ENCODE measurements at regions not wholly inside any gene's neighbourhood (a gene's known extent, or its start where the extent isn't known, plus 50 kb on each side); places are given as distances from the start of the nearest gene placed in this dataset.

- no peak for ATAC-seq
- intact Hi-C loops (cut with DNase I) = no loop called here
- no peak for DNase-seq
Observed at GRCh38 chr14:65916055-65916454, 503.5 kb downstream of the FUT8 start.

DNA sequence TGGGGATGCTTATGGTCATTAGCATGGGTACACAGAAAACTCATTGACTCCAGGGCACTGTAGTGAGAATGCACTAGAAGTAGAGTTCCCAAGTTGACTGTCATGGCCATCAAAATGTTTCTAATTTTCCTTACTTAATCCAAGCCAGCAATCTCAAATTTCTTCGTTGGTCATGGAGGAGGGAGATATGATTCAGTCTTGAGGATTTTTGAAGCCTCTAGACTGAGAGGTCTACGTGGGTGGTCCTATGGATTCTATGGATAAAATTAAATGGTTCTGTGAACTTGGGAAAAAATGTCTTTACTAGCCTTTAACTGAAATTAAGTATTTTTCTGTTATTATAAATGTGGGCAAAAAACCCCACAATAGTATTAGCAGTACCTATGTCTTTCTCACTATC lies 508.5 kb downstream of the FUT8 start:
- intact Hi-C loops (cut with DNase I) = no loop called here
- ATAC-seq (no peak), DNase-seq (no peak)

- DNase-seq (no peak), ATAC-seq (no peak)
- intact Hi-C loops (cut with DNase I) = no loop called here
Observed at GRCh38 chr14:65922142-65922541, 509.6 kb downstream of the FUT8 start.

- no peak for ATAC-seq
- no peak for DNase-seq
- intact Hi-C loops (cut with DNase I) = no loop called here
Observed at GRCh38 chr14:65926504-65926903, 514.0 kb downstream of the FUT8 start.

- intact Hi-C loops (cut with DNase I) = no loop called here
- ATAC-seq = no peak
- DNase-seq = no peak
Observed at GRCh38 chr14:65926935-65927700, 514.6 kb downstream of the FUT8 start.

GRCh38 chr14:65927931-65928356 lies 515.4 kb downstream of the FUT8 start:
- no peak for DNase-seq
- intact Hi-C loops (cut with DNase I) = no loop called here
- ATAC-seq = peak in 1 of 2 donors; percentile 74

DNA sequence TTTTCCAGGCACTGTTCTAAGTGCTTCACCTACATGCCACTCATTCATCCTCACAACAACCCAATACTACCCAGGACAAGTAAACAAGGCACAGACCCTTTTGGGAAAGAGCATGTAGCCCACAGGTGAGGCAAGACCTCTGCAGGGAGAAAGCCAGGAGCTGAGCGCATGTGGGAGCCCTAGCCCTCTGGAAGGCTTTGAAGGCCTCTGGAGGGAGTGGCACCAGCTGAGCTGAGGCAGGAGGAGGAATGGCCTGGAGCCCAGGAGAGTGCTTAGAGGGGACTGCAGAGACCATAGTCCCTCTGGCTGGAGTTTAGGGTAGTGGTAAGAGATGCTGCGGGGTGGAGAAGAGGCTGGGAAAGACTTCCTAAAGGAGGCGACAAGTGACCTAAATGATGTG lies 516.5 kb downstream of the FUT8 start:
- intact Hi-C loops (cut with DNase I) = no loop called here
- DNase-seq (no peak), ATAC-seq (no peak)

- intact Hi-C loops (cut with DNase I) = no loop called here
- ATAC-seq (peak; percentile 69 to 77), DNase-seq (peak; percentile 33)
Observed at GRCh38 chr14:65933400-65934069, 521.0 kb downstream of the FUT8 start.

- DNase-seq (no peak), ATAC-seq (no peak)
- intact Hi-C loops (cut with DNase I) = no loop called here
Observed at GRCh38 chr14:65934070-65934435, 521.5 kb downstream of the FUT8 start.

- intact Hi-C loops (cut with DNase I) = no loop called here
- no peak for ATAC-seq
Observed at GRCh38 chr14:65936342-65936975, 523.9 kb downstream of the FUT8 start.

DNA sequence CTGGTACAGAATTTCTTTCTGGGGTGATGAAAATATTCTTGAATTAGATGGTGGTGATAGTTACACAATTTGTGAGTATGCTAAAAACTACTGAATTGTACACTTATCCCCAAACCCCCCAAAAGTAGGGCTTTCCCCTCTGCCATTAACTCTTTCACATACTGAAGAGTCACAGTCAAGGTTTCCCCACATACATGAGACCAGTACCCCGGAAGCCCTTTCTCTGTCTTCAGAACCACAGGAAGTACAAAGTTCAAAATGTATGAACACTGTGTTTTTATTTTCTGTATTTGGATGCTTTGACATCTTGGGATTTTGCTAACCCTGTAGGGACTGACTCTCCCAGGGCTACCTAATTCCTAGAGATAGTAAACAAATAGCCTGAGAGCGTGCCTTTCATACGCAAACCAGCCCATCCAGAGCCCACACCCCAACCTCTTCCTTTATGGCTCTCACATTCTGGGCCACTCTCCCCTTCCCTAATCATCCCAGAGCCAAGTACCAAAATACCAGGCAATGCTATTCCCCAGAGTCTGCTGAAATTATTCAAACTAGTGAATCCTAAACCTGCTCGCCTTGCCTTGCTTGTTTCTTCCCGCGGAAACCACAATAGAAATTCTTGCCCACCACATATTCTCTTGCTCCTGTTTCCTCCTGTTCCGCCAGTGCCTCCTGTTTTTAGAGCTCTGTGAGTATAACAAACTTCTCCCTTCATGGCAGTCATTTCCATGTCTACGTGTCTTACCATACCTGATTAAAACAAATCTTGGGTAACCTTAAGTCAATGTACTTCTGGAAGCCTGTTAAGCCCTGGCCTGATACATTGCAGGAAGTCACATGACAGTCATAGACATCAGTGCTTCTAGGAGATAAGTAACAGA lies 524.8 kb downstream of the FUT8 start:
- ATAC-seq (no peak), DNase-seq (no peak)
- intact Hi-C loops (cut with DNase I) = no loop called here

More at GRCh38 chr14:65936342-65936975, 523.9 kb downstream of the FUT8 start:
- DNase-seq = no peak

GRCh38 chr14:65937960-65938316 lies 525.4 kb downstream of the FUT8 start:
- intact Hi-C loops (cut with DNase I) = no loop called here
- ATAC-seq (no peak), DNase-seq (no peak)

DNA sequence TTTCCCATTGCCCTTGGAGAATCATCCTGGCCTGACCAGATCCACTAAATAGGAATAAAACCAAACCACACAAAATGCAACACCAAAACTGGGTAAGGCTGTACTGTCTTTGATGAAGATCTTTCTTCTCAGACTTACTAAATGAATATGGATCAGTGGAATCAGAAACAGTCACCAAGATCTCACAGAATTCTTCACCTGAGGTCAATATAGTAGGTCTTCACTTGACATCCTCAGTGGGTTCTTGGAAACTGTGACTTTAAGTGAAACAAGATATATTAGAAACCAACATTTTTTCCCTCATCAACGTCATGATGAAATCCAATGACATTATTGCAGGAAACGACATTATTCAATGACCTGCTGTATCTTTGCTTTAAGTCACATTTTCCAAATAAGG lies 526.2 kb downstream of the FUT8 start:
- intact Hi-C loops (cut with DNase I) = no loop called here

GRCh38 chr14:65939184-65939583 lies 526.7 kb downstream of the FUT8 start:
- no peak for ATAC-seq
- intact Hi-C loops (cut with DNase I) = no loop called here

More for the DNA sequence above, 526.2 kb downstream of the FUT8 start:
- ATAC-seq (no peak), DNase-seq (no peak)

DNA sequence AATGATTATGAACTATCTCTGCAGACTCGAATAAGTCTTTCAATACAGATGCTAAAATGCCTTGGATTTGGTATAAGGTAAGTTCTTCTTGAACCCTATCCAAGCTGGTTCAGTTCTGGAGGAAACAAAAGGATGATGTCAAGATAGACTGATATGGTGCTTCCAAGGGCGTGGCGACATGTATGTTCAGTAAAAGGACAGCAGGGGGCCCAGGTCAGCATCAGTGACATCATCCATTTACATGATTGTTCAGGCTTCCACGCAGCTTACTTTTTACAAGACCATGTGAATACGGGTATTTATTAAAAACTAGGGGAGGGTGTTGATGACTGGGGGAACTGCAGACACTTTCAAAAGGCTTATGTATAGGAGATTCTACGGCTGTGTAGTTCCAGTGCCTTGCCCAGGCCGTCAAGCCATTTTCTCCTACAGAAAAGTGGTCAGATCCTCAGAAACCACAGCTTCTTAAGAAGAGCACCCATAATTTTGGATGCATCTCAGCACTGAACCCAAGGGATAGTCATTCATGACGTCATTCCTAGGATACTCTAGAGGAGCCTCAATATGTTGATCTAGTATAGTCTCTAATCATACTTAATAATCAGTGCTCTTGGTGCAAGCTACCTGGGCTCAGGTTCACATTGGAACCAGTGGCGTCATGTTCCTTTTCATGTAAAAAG lies 527.7 kb downstream of the FUT8 start:
- no peak for ATAC-seq

More at GRCh38 chr14:65939184-65939583, 526.7 kb downstream of the FUT8 start:
- DNase-seq = no peak

GRCh38 chr14:65941091-65941490 lies 528.6 kb downstream of the FUT8 start:
- intact Hi-C loops (cut with DNase I) = loop anchor here in 1 of 2 donors (5.0 kb wide), 1 partner anchor 131 kb away; no protein-coding TSS in a partner anchor
- DNase-seq (no peak), ATAC-seq (no peak)

More for the DNA sequence above, 527.7 kb downstream of the FUT8 start:
- intact Hi-C loops (cut with DNase I) = loop anchor here in 1 of 2 donors (5.0 kb wide), 1 partner anchor 132 kb away; no protein-coding TSS in a partner anchor
- DNase-seq = no peak

- no peak for ATAC-seq
- intact Hi-C loops (cut with DNase I) = loop anchor here in 1 of 2 donors (5.0 kb wide), 1 partner anchor 129 kb away; no protein-coding TSS in a partner anchor
- DNase-seq = no peak
Observed at GRCh38 chr14:65943150-65943549, 530.6 kb downstream of the FUT8 start.

DNA sequence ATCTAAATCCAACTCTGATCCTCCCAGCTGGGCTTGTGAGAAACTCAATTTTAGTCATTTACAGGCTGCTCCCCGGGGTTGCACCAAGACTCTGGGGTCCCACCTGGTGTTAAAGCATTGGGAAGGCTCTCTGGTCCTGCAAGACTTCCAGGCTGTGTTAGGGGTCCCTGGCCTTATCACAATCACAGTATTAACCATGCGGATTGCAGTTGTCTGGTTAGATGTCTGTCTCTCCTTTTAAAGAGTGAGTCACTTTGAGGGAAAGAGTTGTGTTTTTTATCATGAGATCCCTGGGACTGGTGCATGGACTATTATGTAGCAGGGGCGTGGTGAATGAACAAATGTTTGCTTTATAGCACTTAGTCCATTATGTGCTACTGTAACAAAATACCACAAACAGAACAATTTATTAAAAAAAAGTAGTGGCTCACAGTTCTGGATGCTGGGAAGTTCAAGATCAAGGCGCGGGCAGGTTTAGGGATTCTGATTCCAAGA lies 531.4 kb downstream of the FUT8 start:
- intact Hi-C loops (cut with DNase I) = loop anchor here in 1 of 2 donors (5.0 kb wide), 1 partner anchor 128 kb away; no protein-coding TSS in a partner anchor
- ATAC-seq (no peak), DNase-seq (no peak)

All from left cardiac atrium (tissue), 4 donors.